ENCODE measurements at regions not wholly inside any gene's neighbourhood (a gene's known extent, or its start where the extent isn't known, plus 50 kb on each side); places are given as distances from the start of the nearest gene placed in this dataset.

- no peak overlapping the region for H3K4me2 ChIP-seq (ENCODE audit: insufficient read depth, low read length, poor library complexity, severe bottlenecking)
These were observed 54.1 kb upstream of the F3 start for GRCh38 chr1:94595658-94596057.

GRCh38 chr1:94593611-94594010, 52.1 kb upstream of the F3 start:
- H3K18ac ChIP-seq (ENCODE audit: low read length), result peak overlapping the region; percentile 89
- no peak overlapping the region for H3K4me2 ChIP-seq (ENCODE audit: insufficient read depth, low read length, poor library complexity, severe bottlenecking)
- H2AFZ ChIP-seq (ENCODE audit: low read length), result peak overlapping the region; percentile 57
- no peak overlapping the region for H4K8ac ChIP-seq (ENCODE audit: low read depth, low read length)
- peak overlapping the region; percentile 56 for H2BK120ac ChIP-seq (ENCODE audit: low read depth, low read length)
- no peaks in the 10 kb centered on the region for H3K79me1 ChIP-seq (ENCODE audit: low read depth, low read length)
- no peak overlapping the region for H3K23ac ChIP-seq (ENCODE audit: low read depth, low read length, poor library complexity)
- H3K4me1 ChIP-seq (ENCODE audit: control insufficient read depth in 2 of 2, insufficient read depth in 1 of 2, low read depth in 1 of 2, low read length in 2 of 2), result peaks cover 29 to 40% of the 10 kb centered on the region in 2 donors
- peak overlapping the region; percentile 47 for H4K91ac ChIP-seq (ENCODE audit: low read depth, low read length, poor library complexity)
- H3K4ac ChIP-seq (ENCODE audit: low read length), result no peak overlapping the region
- no peak overlapping the region for H3K9ac ChIP-seq (ENCODE audit: low read depth, low read length, poor library complexity)
- peaks cover 0 to 6% of the 10 kb centered on the region in 2 donors for H3K9me3 ChIP-seq (replicated peaks in 1 of 2; ENCODE audit: control insufficient read depth in 2 of 2, insufficient read depth in 1 of 2, low read depth in 1 of 2, low read length in 2 of 2)
- H3K36me3 ChIP-seq (replicated peaks in 1 of 2; ENCODE audit: control insufficient read depth in 2 of 2, insufficient read depth in 2 of 2, low read length in 2 of 2), result no peaks in the 10 kb centered on the region
- no peaks in the 10 kb centered on the region for H3K27me3 ChIP-seq (ENCODE audit: control insufficient read depth in 3 of 3, insufficient read depth in 3 of 3, low read depth in 1 of 3, low read length in 3 of 3)
- peak overlapping the region; percentile 68 for H2BK5ac ChIP-seq (ENCODE audit: low read length)
- H3K27ac ChIP-seq (replicated peaks; ENCODE audit: low read length), result peak overlapping the region; percentile 96
- no peak overlapping the region for H3K4me3 ChIP-seq (ENCODE audit: low read length in 2 of 2)
- H2BK12ac ChIP-seq (ENCODE audit: low read length), result peak overlapping the region; percentile 48
- no peak overlapping the region for H3K14ac ChIP-seq (ENCODE audit: low read length)
- peak overlapping the region; percentile 61 for H2AK5ac ChIP-seq (ENCODE audit: low read depth, low read length)
- WGBS, 2 donors (ENCODE audit: extremely low coverage in 2 of 2, insufficient read length in 2 of 2, insufficient replicate concordance in 1 of 2), result no CpG with 5 or more reads among the region's 8 CpGs
- DNase-seq (ENCODE audit: low spot score), result no peak
- H2BK15ac ChIP-seq (ENCODE audit: low read length), result peak overlapping the region; percentile 30

More at GRCh38 chr1:94595658-94596057, 54.1 kb upstream of the F3 start:
- no peak for DNase-seq (ENCODE audit: low spot score)
- Histone ChIP-seq H3K79me1 (ENCODE audit: low read depth, low read length) (no peaks in the 10 kb centered on the region), H3K9ac (ENCODE audit: low read depth, low read length, poor library complexity) (no peak overlapping the region), H3K14ac (ENCODE audit: low read length) (no peak overlapping the region), H3K36me3 (replicated peaks in 1 of 2; ENCODE audit: control insufficient read depth in 2 of 2, insufficient read depth in 2 of 2, low read length in 2 of 2) (no peaks in the 10 kb centered on the region), H4K8ac (ENCODE audit: low read depth, low read length) (no peak overlapping the region), H2BK120ac (ENCODE audit: low read depth, low read length) (no peak overlapping the region), H3K4ac (ENCODE audit: low read length) (no peak overlapping the region), H3K23ac (ENCODE audit: low read depth, low read length, poor library complexity) (no peak overlapping the region), H3K4me1 (ENCODE audit: control insufficient read depth in 2 of 2, insufficient read depth in 1 of 2, low read depth in 1 of 2, low read length in 2 of 2) (peaks cover 25 to 32% of the 10 kb centered on the region in 2 donors), H2BK5ac (ENCODE audit: low read length) (no peak overlapping the region), H2BK12ac (ENCODE audit: low read length) (no peak overlapping the region), H3K4me3 (ENCODE audit: low read length in 2 of 2) (no peak overlapping the region), H2BK15ac (ENCODE audit: low read length) (no peak overlapping the region), H2AFZ (ENCODE audit: low read length) (no peak overlapping the region), H3K27ac (replicated peaks; ENCODE audit: low read length) (no peak overlapping the region), H4K91ac (ENCODE audit: low read depth, low read length, poor library complexity) (no peak overlapping the region), H3K27me3 (ENCODE audit: control insufficient read depth in 3 of 3, insufficient read depth in 3 of 3, low read depth in 1 of 3, low read length in 3 of 3) (no peaks in the 10 kb centered on the region), H3K9me3 (replicated peaks in 1 of 2; ENCODE audit: control insufficient read depth in 2 of 2, insufficient read depth in 1 of 2, low read depth in 1 of 2, low read length in 2 of 2) (peaks cover 0 to 6% of the 10 kb centered on the region in 2 donors), H3K18ac (ENCODE audit: low read length) (no peak overlapping the region), H2AK5ac (ENCODE audit: low read depth, low read length) (no peak overlapping the region)
- WGBS, 2 donors (ENCODE audit: extremely low coverage in 2 of 2, insufficient read length in 2 of 2, insufficient replicate concordance in 1 of 2), result no CpG with 5 or more reads among the region's 5 CpGs

- WGBS, 2 donors (ENCODE audit: extremely low coverage in 2 of 2, insufficient read length in 2 of 2, insufficient replicate concordance in 1 of 2), result no CpG with 5 or more reads among the region's 2 CpGs
- no peak overlapping the region for H3K14ac ChIP-seq (ENCODE audit: low read length)
- H2AK5ac ChIP-seq (ENCODE audit: low read depth, low read length), result no peak overlapping the region
- H2AFZ ChIP-seq (ENCODE audit: low read length), result peak overlapping the region; percentile 66
- no peak overlapping the region for H2BK120ac ChIP-seq (ENCODE audit: low read depth, low read length)
- peak overlapping the region; percentile 96 for H3K27ac ChIP-seq (replicated peaks; ENCODE audit: low read length)
- H4K8ac ChIP-seq (ENCODE audit: low read depth, low read length), result no peak overlapping the region
- no peaks in the 10 kb centered on the region for H3K27me3 ChIP-seq (ENCODE audit: control insufficient read depth in 3 of 3, insufficient read depth in 3 of 3, low read depth in 1 of 3, low read length in 3 of 3)
- no peak overlapping the region for H3K23ac ChIP-seq (ENCODE audit: low read depth, low read length, poor library complexity)
- no peaks in the 10 kb centered on the region for H3K36me3 ChIP-seq (replicated peaks in 1 of 2; ENCODE audit: control insufficient read depth in 2 of 2, insufficient read depth in 2 of 2, low read length in 2 of 2)
- peaks cover 0 to 3% of the 10 kb centered on the region in 2 donors for H3K9me3 ChIP-seq (replicated peaks in 1 of 2; ENCODE audit: control insufficient read depth in 2 of 2, insufficient read depth in 1 of 2, low read depth in 1 of 2, low read length in 2 of 2)
- no peak overlapping the region for H4K91ac ChIP-seq (ENCODE audit: low read depth, low read length, poor library complexity)
- H2BK5ac ChIP-seq (ENCODE audit: low read length), result no peak overlapping the region
- no peaks in the 10 kb centered on the region for H3K79me1 ChIP-seq (ENCODE audit: low read depth, low read length)
- H2BK12ac ChIP-seq (ENCODE audit: low read length), result no peak overlapping the region
- no peak overlapping the region for H2BK15ac ChIP-seq (ENCODE audit: low read length)
- no peak overlapping the region for H3K4ac ChIP-seq (ENCODE audit: low read length)
- H3K4me1 ChIP-seq (ENCODE audit: control insufficient read depth in 2 of 2, insufficient read depth in 1 of 2, low read depth in 1 of 2, low read length in 2 of 2), result peaks cover 29 to 40% of the 10 kb centered on the region in 2 donors
- H3K18ac ChIP-seq (ENCODE audit: low read length), result no peak overlapping the region
- H3K4me2 ChIP-seq (ENCODE audit: insufficient read depth, low read length, poor library complexity, severe bottlenecking), result peak overlapping the region; percentile 32
- H3K9ac ChIP-seq (ENCODE audit: low read depth, low read length, poor library complexity), result no peak overlapping the region
- DNase-seq (ENCODE audit: low spot score), result no peak
- peak overlapping the region in 1 of 2 donors; percentile 10 for H3K4me3 ChIP-seq (ENCODE audit: low read length in 2 of 2)
These were observed 51.0 kb upstream of the F3 start for GRCh38 chr1:94592571-94592920.

DNA sequence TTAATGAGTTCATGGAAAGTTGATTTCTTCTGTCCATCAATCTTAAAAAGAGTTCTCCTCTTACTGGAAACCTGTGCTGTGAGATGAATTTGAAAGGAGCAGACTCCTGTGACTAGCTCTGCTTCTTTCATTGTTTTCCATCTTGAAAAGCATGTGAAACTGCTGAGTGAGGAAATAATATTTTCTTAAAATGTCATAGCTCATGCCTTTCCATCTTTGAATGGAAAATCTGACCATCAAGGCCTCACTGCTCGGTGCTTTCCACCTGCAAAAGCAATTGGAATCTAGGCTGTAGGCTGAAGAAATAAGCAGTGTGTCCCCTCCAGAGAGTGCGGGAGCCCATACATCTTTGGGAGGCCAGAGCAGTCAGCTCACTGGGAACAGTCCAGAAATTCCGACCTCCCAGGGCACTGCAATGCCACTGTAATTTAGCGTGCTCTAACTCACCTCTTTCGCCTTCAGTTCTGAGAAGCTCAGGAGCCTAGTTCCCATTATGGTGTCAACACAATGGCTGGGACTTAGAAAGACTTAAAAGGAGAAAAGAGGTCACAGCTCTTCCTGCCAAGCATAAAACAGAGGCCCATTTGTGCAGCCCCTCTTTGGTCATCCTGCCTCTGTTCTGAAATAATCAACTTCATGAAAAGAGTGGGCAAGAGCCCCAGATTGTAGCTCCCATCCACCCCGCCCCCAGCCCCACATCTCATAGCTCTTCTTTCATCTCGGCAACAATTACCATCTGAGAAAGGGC, 50.4 kb upstream of the F3 start:
- WGBS, 2 donors (ENCODE audit: extremely low coverage in 2 of 2, insufficient read length in 2 of 2, insufficient replicate concordance in 1 of 2), result no CpG with 5 or more reads among the region's 7 CpGs

More for the DNA sequence above, 50.4 kb upstream of the F3 start:
- peak overlapping the region; percentile 96 for H3K27ac ChIP-seq (replicated peaks; ENCODE audit: low read length)
- no peak overlapping the region for H4K8ac ChIP-seq (ENCODE audit: low read depth, low read length)
- H3K36me3 ChIP-seq (replicated peaks in 1 of 2; ENCODE audit: control insufficient read depth in 2 of 2, insufficient read depth in 2 of 2, low read length in 2 of 2), result no peaks in the 10 kb centered on the region
- no peak overlapping the region for H4K91ac ChIP-seq (ENCODE audit: low read depth, low read length, poor library complexity)
- H3K27me3 ChIP-seq (ENCODE audit: control insufficient read depth in 3 of 3, insufficient read depth in 3 of 3, low read depth in 1 of 3, low read length in 3 of 3), result no peaks in the 10 kb centered on the region
- peaks cover 29 to 40% of the 10 kb centered on the region in 2 donors for H3K4me1 ChIP-seq (ENCODE audit: control insufficient read depth in 2 of 2, insufficient read depth in 1 of 2, low read depth in 1 of 2, low read length in 2 of 2)
- H2AFZ ChIP-seq (ENCODE audit: low read length), result peak overlapping the region; percentile 66
- H2BK5ac ChIP-seq (ENCODE audit: low read length), result no peak overlapping the region
- H2BK120ac ChIP-seq (ENCODE audit: low read depth, low read length), result no peak overlapping the region
- no peak overlapping the region for H2BK15ac ChIP-seq (ENCODE audit: low read length)
- H3K18ac ChIP-seq (ENCODE audit: low read length), result peak overlapping the region; percentile 44
- H2AK5ac ChIP-seq (ENCODE audit: low read depth, low read length), result no peak overlapping the region
- peak overlapping the region in 1 of 2 donors; percentile 10 for H3K4me3 ChIP-seq (ENCODE audit: low read length in 2 of 2)
- no peaks in the 10 kb centered on the region for H3K79me1 ChIP-seq (ENCODE audit: low read depth, low read length)
- no peak overlapping the region for H3K14ac ChIP-seq (ENCODE audit: low read length)
- no peak overlapping the region for H3K4me2 ChIP-seq (ENCODE audit: insufficient read depth, low read length, poor library complexity, severe bottlenecking)
- H3K23ac ChIP-seq (ENCODE audit: low read depth, low read length, poor library complexity), result no peak overlapping the region
- no peaks in the 10 kb centered on the region for H3K9me3 ChIP-seq (replicated peaks in 1 of 2; ENCODE audit: control insufficient read depth in 2 of 2, insufficient read depth in 1 of 2, low read depth in 1 of 2, low read length in 2 of 2)
- no peak overlapping the region for H3K4ac ChIP-seq (ENCODE audit: low read length)
- H2BK12ac ChIP-seq (ENCODE audit: low read length), result no peak overlapping the region
- H3K9ac ChIP-seq (ENCODE audit: low read depth, low read length, poor library complexity), result no peak overlapping the region
- peak; percentile 80 for DNase-seq (ENCODE audit: low spot score)

Data from neuronal stem cell (in vitro differentiated cells).